HepG2 (cell line): ENCODE measurements at regions not wholly inside any gene's neighbourhood (a gene's known extent, or its start where the extent isn't known, plus 50 kb on each side); places are given as distances from the start of the nearest gene placed in this dataset.
A peak's percentile ranks its signal among the peaks of the same experiment; 100 is the strongest.

ENCODE experiments used
- ATAD3A ChIP-seq: sonication (generic); formaldehyde crosslinking; IDR thresholded peaks from 2 replicates; pipeline ENCODE4 v1.4.0; 2020; ENCODE audit warnings: missing genetic modification reagents
- BCL3 ChIP-seq: sonication (generic); formaldehyde crosslinking; IDR thresholded peaks from 2 replicates; pipeline ENCODE4 v1.5.1; 2020; ENCODE audit warnings: mild to moderate bottlenecking, missing genetic modification reagents, moderate library complexity
- CAMTA2 ChIP-seq: sonication (generic); formaldehyde crosslinking; IDR thresholded peaks from 2 replicates; pipeline ENCODE4 v1.4.0; 2020; ENCODE audit warnings: mild to moderate bottlenecking, missing genetic modification reagents, borderline replicate concordance
- DMAP1 ChIP-seq: IDR thresholded peaks from 2 replicates; pipeline ENCODE4 v1.6.1; 2016
- ELF1 ChIP-seq: sonication (generic); formaldehyde crosslinking; IDR thresholded peaks from 2 replicates; pipeline ENCODE4 v1.4.0; 2020; ENCODE audit warnings: missing genetic modification reagents
- FOXP4 ChIP-seq: sonication (generic); formaldehyde crosslinking; IDR thresholded peaks from 2 replicates; pipeline ENCODE4 v1.4.0; 2020; ENCODE audit warnings: missing genetic modification reagents
- HDAC6 ChIP-seq: fragments of 200-600 bp; sonication (generic); IDR thresholded peaks from 2 replicates; pipeline ENCODE4 v1.7.0; 2017; ENCODE audit warnings: mild to moderate bottlenecking, antibody characterized with exemption, low read length, low read depth
- HNRNPH1 ChIP-seq: fragments of 200-400 bp; formaldehyde crosslinking; optimal IDR thresholded peaks from 2 replicates; pipeline ENCODE3; 2017; ENCODE audit warnings: mild to moderate bottlenecking, low read depth, low read length
- MEIS1 ChIP-seq: sonication (generic); formaldehyde crosslinking; IDR thresholded peaks from 2 replicates; pipeline ENCODE4 v1.9.0; 2021; ENCODE audit warnings: mild to moderate bottlenecking, missing genetic modification reagents, moderate library complexity, borderline replicate concordance
- RAD51 ChIP-seq: fragments of 450-650 bp; IDR thresholded peaks from 2 replicates; pipeline ENCODE4 v1.6.1; 2016; ENCODE audit warnings: borderline replicate concordance
- RFXAP ChIP-seq: sonication (generic); formaldehyde crosslinking; IDR thresholded peaks from 2 replicates; pipeline ENCODE4 v1.4.0; 2020; ENCODE audit warnings: missing genetic modification reagents, borderline replicate concordance
- SCMH1 ChIP-seq: sonication (generic); formaldehyde crosslinking; IDR thresholded peaks from 2 replicates; pipeline ENCODE4 v1.9.0; 2021; ENCODE audit warnings: missing genetic modification reagents, mild to moderate bottlenecking, borderline replicate concordance
- SMAD3 ChIP-seq: sonication (generic); formaldehyde crosslinking; IDR thresholded peaks from 2 replicates; pipeline ENCODE4 v1.4.0; 2020; ENCODE audit warnings: missing genetic modification reagents
- SP2 ChIP-seq: sonication (generic); formaldehyde crosslinking; IDR thresholded peaks from 2 replicates; pipeline ENCODE4 v1.5.1; 2020; ENCODE audit warnings: mild to moderate bottlenecking, missing genetic modification reagents
- TBL1XR1 ChIP-seq: fragments of 150-350 bp; IDR thresholded peaks from 2 replicates; pipeline ENCODE4 v1.6.1; 2014; ENCODE audit warnings: borderline replicate concordance, low read length; ENCODE audit not compliant: partially characterized antibody
- TRAFD1 ChIP-seq: sonication (generic); formaldehyde crosslinking; IDR thresholded peaks from 2 replicates; pipeline ENCODE4 v1.5.1; 2020; ENCODE audit warnings: missing genetic modification reagents, mild to moderate bottlenecking, borderline replicate concordance
- YY1 ChIP-seq: IDR thresholded peaks from 2 replicates; pipeline ENCODE4 v1.6.1; 2011; ENCODE audit warnings: low read length, low read depth, moderate library complexity, mild to moderate bottlenecking; ENCODE audit not compliant: insufficient read depth, insufficient replicate concordance
- ZNF207 ChIP-seq: fragments of 450-650 bp; IDR thresholded peaks from 2 replicates; pipeline ENCODE4 v1.6.1; 2016; ENCODE audit warnings: antibody characterized with exemption, borderline replicate concordance
- ZNF230 ChIP-seq: sonication (generic); formaldehyde crosslinking; IDR thresholded peaks from 2 replicates; pipeline ENCODE4 v1.4.0; 2020; ENCODE audit warnings: mild to moderate bottlenecking, missing genetic modification reagents
- ZNF275 ChIP-seq: sonication (generic); formaldehyde crosslinking; IDR thresholded peaks from 2 replicates; pipeline ENCODE4 v1.8.0; 2022; ENCODE audit warnings: missing genetic modification reagents, mild to moderate bottlenecking, inconsistent platforms, borderline replicate concordance
- ZNF362 ChIP-seq: sonication (generic); formaldehyde crosslinking; IDR thresholded peaks from 2 replicates; pipeline ENCODE4 v1.4.0; 2020; ENCODE audit warnings: missing genetic modification reagents, mild to moderate bottlenecking, borderline replicate concordance
- ZNF451 ChIP-seq: sonication (generic); formaldehyde crosslinking; IDR thresholded peaks from 2 replicates; pipeline ENCODE4 v1.5.0; 2020; ENCODE audit warnings: mild to moderate bottlenecking, missing genetic modification reagents
- ZNF605 ChIP-seq: sonication (generic); formaldehyde crosslinking; IDR thresholded peaks from 2 replicates; pipeline ENCODE4 v1.8.0; 2022; ENCODE audit warnings: mild to moderate bottlenecking, missing genetic modification reagents
- ZNF883 ChIP-seq: sonication (generic); formaldehyde crosslinking; IDR thresholded peaks from 2 replicates; pipeline ENCODE4 v1.5.1; 2020; ENCODE audit warnings: mild to moderate bottlenecking, missing genetic modification reagents; ENCODE audit errors: not compliant biosample characterization
- ZSCAN9 ChIP-seq: IDR thresholded peaks from 2 replicates; pipeline ENCODE4 v1.6.1; 2016; ENCODE audit warnings: borderline replicate concordance

- TF ChIP-seq CAMTA2 (CRISPR knock-in tag): no peak
- no peak for TF ChIP-seq MEIS1 (CRISPR knock-in tag)
- no peak for TF ChIP-seq RAD51
- TF ChIP-seq RFXAP (CRISPR knock-in tag): no peak
- TF ChIP-seq ZNF605 (CRISPR knock-in tag): no peak
- TF ChIP-seq ZNF230 (CRISPR knock-in tag): 0 out of 2 replicates have a peak, but pooled peaks have one; percentile 33
- no peak for TF ChIP-seq BCL3
- TF ChIP-seq DMAP1 (CRISPR knock-in tag): no peak
- no peak for TF ChIP-seq ZNF275 (CRISPR knock-in tag)
- no peak for TF ChIP-seq ZNF207
- peak; percentile 26; the same call in 1 of the 2 replicates for TF ChIP-seq ELF1 (CRISPR knock-in tag)
- TF ChIP-seq SP2 (CRISPR knock-in tag): no peak
- TF ChIP-seq ZSCAN9: peak; percentile 49; the same call in 1 of the 2 replicates
- TF ChIP-seq ZNF451 (CRISPR knock-in tag): no peak
- peak; percentile 84 for TF ChIP-seq TBL1XR1
- TF ChIP-seq ATAD3A (CRISPR knock-in tag): no peak
- TF ChIP-seq SMAD3 (CRISPR knock-in tag): no peak
- no peak for TF ChIP-seq TRAFD1 (CRISPR knock-in tag)
- TF ChIP-seq ZNF362 (CRISPR knock-in tag): no peak
- TF ChIP-seq HNRNPH1: no peak
- no peak for TF ChIP-seq HDAC6
- TF ChIP-seq FOXP4 (CRISPR knock-in tag): peak; percentile 77
- peak; percentile 70 for TF ChIP-seq YY1
- no peak for TF ChIP-seq SCMH1
- TF ChIP-seq ZNF883 (CRISPR knock-in tag): no peak
Measured at GRCh38 chr15:53034767-53035245, 244.7 kb upstream of the ONECUT1 start (continued).
